Activated B cell treated with CpG ODN at 0.5 μM for 24 hours (primary cell): ENCODE measurements at regions not wholly inside any gene's neighbourhood (a gene's known extent, or its start where the extent isn't known, plus 50 kb on each side); places are given as distances from the start of the nearest gene placed in this dataset.

Experiments used
- ATAC-seq: fragments of 200-7000 bp; cut with Tn5 transposase; one replicate; pipeline ENCODE4 v1.10.0; 2021; ENCODE audit warnings: low read depth, mild to moderate bottlenecking, moderate library complexity
- CTCF ChIA-PET: fragments of 350-600 bp; sonication (Branson Sonifier 250); formaldehyde crosslinking; loops from one replicate; lab custom pipeline; 2021; ENCODE audit warnings: antibody characterized with exemption; lab: Charles Lee
- POLR2A ChIA-PET: fragments of 350-600 bp; sonication (Branson Sonifier 250); formaldehyde crosslinking; loops from one replicate; lab custom pipeline; 2021; ENCODE audit warnings: antibody characterized with exemption; lab: Charles Lee
- DNase-seq: peaks from one replicate; pipeline ENCODE4 v3.0.0; 2022
- H3K27ac Mint-ChIP-seq: one replicate; pipeline ENCODE4 v1.8.0; 2020; ENCODE audit warnings: mixed read lengths
- H3K27me3 Mint-ChIP-seq: one replicate; pipeline ENCODE4 v1.8.0; 2021; ENCODE audit warnings: mixed read lengths
- H3K36me3 Mint-ChIP-seq: one replicate; pipeline ENCODE4 v1.8.0; 2021; ENCODE audit warnings: low read depth, mixed read lengths
- H3K4me1 Mint-ChIP-seq: one replicate; pipeline ENCODE4 v1.8.0; 2021; ENCODE audit warnings: mixed read lengths
- H3K4me3 Mint-ChIP-seq: one replicate; pipeline ENCODE4 v1.8.0; 2020; ENCODE audit warnings: mild to moderate bottlenecking, mixed read lengths
- H3K9me3 Mint-ChIP-seq: one replicate; pipeline ENCODE4 v1.8.0; 2020; ENCODE audit warnings: mixed read lengths
- intact Hi-C: fragments of 100-400 bp; cut with micrococcal nuclease; formaldehyde crosslinking; loops from one replicate; pipeline ENCODE4 v1.15.1; 2024
- TF ChIP-seq, protein P1 (sequence below): fragments of 200-600 bp; IDR thresholded peaks from one replicate; pipeline ENCODE4 v1.8.0; 2022; ENCODE audit warnings: antibody characterized with exemption, mild to moderate bottlenecking

GRCh38 chr1:29465755-29466154 is 229.4 kb downstream of the PTPRU start:
- Mint-ChIP-seq H3K27ac (no peak overlapping the region), H3K4me3 (no peak overlapping the region), H3K27me3 (no peaks in the 10 kb centered on the region), H3K36me3 (no peaks in the 10 kb centered on the region), H3K4me1 (no peaks in the 10 kb centered on the region), H3K9me3 (peaks cover 13% of the 10 kb centered on the region)
- DNase-seq: no peak
- TF ChIP-seq, protein P1, sequence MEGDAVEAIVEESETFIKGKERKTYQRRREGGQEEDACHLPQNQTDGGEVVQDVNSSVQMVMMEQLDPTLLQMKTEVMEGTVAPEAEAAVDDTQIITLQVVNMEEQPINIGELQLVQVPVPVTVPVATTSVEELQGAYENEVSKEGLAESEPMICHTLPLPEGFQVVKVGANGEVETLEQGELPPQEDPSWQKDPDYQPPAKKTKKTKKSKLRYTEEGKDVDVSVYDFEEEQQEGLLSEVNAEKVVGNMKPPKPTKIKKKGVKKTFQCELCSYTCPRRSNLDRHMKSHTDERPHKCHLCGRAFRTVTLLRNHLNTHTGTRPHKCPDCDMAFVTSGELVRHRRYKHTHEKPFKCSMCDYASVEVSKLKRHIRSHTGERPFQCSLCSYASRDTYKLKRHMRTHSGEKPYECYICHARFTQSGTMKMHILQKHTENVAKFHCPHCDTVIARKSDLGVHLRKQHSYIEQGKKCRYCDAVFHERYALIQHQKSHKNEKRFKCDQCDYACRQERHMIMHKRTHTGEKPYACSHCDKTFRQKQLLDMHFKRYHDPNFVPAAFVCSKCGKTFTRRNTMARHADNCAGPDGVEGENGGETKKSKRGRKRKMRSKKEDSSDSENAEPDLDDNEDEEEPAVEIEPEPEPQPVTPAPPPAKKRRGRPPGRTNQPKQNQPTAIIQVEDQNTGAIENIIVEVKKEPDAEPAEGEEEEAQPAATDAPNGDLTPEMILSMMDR: no peak
- intact Hi-C loops: no loop called here
- CTCF ChIA-PET: no interaction called here
- ATAC-seq: no peak
- POLR2A ChIA-PET: no interaction called here

GRCh38 chr1:29462096-29462495 is 225.8 kb downstream of the PTPRU start:
- H3K27me3 Mint-ChIP-seq: peaks cover 10% of the 10 kb centered on the region
- intact Hi-C loops: no loop called here
- TF ChIP-seq, protein P1: no peak
- no peak for DNase-seq
- ChIA-PET CTCF (no interaction called here), POLR2A (no interaction called here)
- no peak overlapping the region for H3K27ac Mint-ChIP-seq
- no peaks in the 10 kb centered on the region for H3K36me3 Mint-ChIP-seq
- H3K4me3 Mint-ChIP-seq: no peak overlapping the region
- H3K9me3 Mint-ChIP-seq: peaks cover 13% of the 10 kb centered on the region
- ATAC-seq: no peak
- H3K4me1 Mint-ChIP-seq: no peaks in the 10 kb centered on the region

- peaks cover 18% of the 10 kb centered on the region for H3K9me3 Mint-ChIP-seq
- H3K27me3 Mint-ChIP-seq: peaks cover 10% of the 10 kb centered on the region
- intact Hi-C loops: no loop called here
- no peak for ATAC-seq
- ChIA-PET POLR2A (no interaction called here), CTCF (no interaction called here)
- no peak overlapping the region for H3K27ac Mint-ChIP-seq
- no peaks in the 10 kb centered on the region for H3K36me3 Mint-ChIP-seq
- H3K4me3 Mint-ChIP-seq: no peak overlapping the region
- DNase-seq: no peak
- no peaks in the 10 kb centered on the region for H3K4me1 Mint-ChIP-seq
- TF ChIP-seq, protein P1: no peak
Observed at GRCh38 chr1:29461115-29461739, 224.9 kb downstream of the PTPRU start.

DNA sequence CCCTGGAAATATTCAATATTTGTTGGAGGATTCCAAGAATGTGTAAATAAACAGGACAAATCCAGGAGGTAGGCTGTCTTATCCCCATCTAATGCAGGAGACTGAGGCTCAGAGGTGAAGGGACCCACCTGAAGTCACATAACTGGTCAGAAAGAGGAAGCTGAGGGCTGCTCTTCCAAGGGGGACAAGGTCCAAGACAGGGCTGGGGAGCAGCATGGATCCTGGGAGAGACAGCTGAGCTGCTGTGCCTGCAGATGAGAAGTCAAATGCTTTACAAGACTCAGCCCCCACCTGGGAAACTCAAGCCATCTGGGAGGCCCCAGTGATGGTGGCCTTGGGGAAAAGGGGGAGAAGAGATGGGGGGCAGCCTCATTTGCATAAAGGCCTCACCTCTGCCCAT is 224.4 kb downstream of the PTPRU start:
- Mint-ChIP-seq H3K27ac (no peak overlapping the region), H3K27me3 (peaks cover 14% of the 10 kb centered on the region), H3K9me3 (peaks cover 18% of the 10 kb centered on the region), H3K36me3 (no peaks in the 10 kb centered on the region), H3K4me1 (no peaks in the 10 kb centered on the region), H3K4me3 (no peak overlapping the region)
- intact Hi-C loops: no loop called here
- TF ChIP-seq, protein P1: no peak
- ChIA-PET CTCF (no interaction called here), POLR2A (no interaction called here)
- no peak for ATAC-seq
- no peak for DNase-seq

- H3K9me3 Mint-ChIP-seq: peaks cover 16% of the 10 kb centered on the region
- ChIA-PET CTCF (no interaction called here), POLR2A (no interaction called here)
- intact Hi-C loops: no loop called here
- no peak overlapping the region for H3K27ac Mint-ChIP-seq
- ATAC-seq (no peak), DNase-seq (no peak)
- TF ChIP-seq, protein P1: no peak
- H3K27me3 Mint-ChIP-seq: peaks cover 16% of the 10 kb centered on the region
- no peak overlapping the region for H3K4me3 Mint-ChIP-seq
- H3K36me3 Mint-ChIP-seq: no peaks in the 10 kb centered on the region
- H3K4me1 Mint-ChIP-seq: no peaks in the 10 kb centered on the region
Observed at GRCh38 chr1:29460041-29460610, 223.8 kb downstream of the PTPRU start.
